Suprapubic skin (tissue), 4 donors: ENCODE measurements at regions not wholly inside any gene's neighbourhood (a gene's known extent, or its start where the extent isn't known, plus 50 kb on each side); places are given as distances from the start of the nearest gene placed in this dataset.
"Not testable (repeated sequence)": the region's sequence is repeated elsewhere in the genome, so short reads cannot be mapped to it uniquely, and the experiment has no call there.

Experiments
- DNase-seq, 2 donors: peaks; one replicate each; pipeline ENCODE4 v3.0.0-alpha.2; 2019; ENCODE audit warnings: low spot score in 2 of 2
- H3K27ac ChIP-seq: fragments of 200-600 bp; sonication (generic); one replicate; pipeline ENCODE4 v1.5.1; 2019
- H3K27me3 ChIP-seq: fragments of 200-600 bp; sonication (generic); one replicate; pipeline ENCODE4 v1.5.1; 2019
- H3K36me3 ChIP-seq: fragments of 200-600 bp; sonication (generic); one replicate; pipeline ENCODE4 v1.5.1; 2019
- H3K4me1 ChIP-seq: fragments of 200-600 bp; sonication (generic); one replicate; pipeline ENCODE4 v1.5.1; 2019
- H3K4me3 ChIP-seq: fragments of 200-600 bp; sonication (generic); one replicate; pipeline ENCODE4 v1.5.1; 2019; ENCODE audit warnings: mild to moderate bottlenecking
- H3K9me3 ChIP-seq: fragments of 200-600 bp; sonication (generic); one replicate; pipeline ENCODE4 v1.5.1; 2019
- CTCF ChIP-seq, 2 donors: fragments of 200-600 bp in 1 of 2; fragments of 450-650 bp in 1 of 2; sonication (generic) in 1 of 2; IDR thresholded peaks; one replicate each; pipeline ENCODE4 v1.5.1; 2016 to 2019; ENCODE audit warnings: antibody characterized with exemption in 2 of 2, mild to moderate bottlenecking in 1 of 2, moderate library complexity in 1 of 2
- EP300 ChIP-seq: sonication (generic); formaldehyde crosslinking; IDR thresholded peaks from one replicate; pipeline ENCODE4 v1.6.1; 2017; ENCODE audit warnings: antibody characterized with exemption
- POLR2A ChIP-seq, 2 donors: fragments of 450-650 bp; IDR thresholded peaks; one replicate each; pipeline ENCODE4 v1.6.1; 2017; ENCODE audit warnings: antibody characterized with exemption in 2 of 2, mild to moderate bottlenecking in 2 of 2, moderate library complexity in 2 of 2
- POLR2AphosphoS5 ChIP-seq, 3 donors: sonication (generic); formaldehyde crosslinking; IDR thresholded peaks; one replicate each; pipeline ENCODE4 v1.6.1; 2017; ENCODE audit warnings: antibody characterized with exemption in 3 of 3
- WGBS: methylation state at CpG from one replicate; pipeline ENCODE4 v1.1.5; 2018; 5-methylcytosine and 5-hydroxymethylcytosine counted together

GRCh38 chr1:93763704-93764365 is 82.2 kb upstream of the BCAR3 start:
- Histone ChIP-seq H3K4me1 (peaks cover 8% of the 10 kb centered on the region), H3K27me3 (no peaks in the 10 kb centered on the region), H3K27ac (no peak overlapping the region), H3K36me3 (no peaks in the 10 kb centered on the region), H3K4me3 (no peak overlapping the region), H3K9me3 (no peaks in the 10 kb centered on the region)
- no peak for DNase-seq
- 96% methylated on average over 5 of the region's 5 CpGs for WGBS
- TF ChIP-seq POLR2A (IDR thresholded peaks at IDR 0.05) (no peak), EP300 (no peak), CTCF (IDR thresholded peaks at IDR 0.05) (no peak), POLR2AphosphoS5 (IDR thresholded peaks at IDR 0.05) (no peak)

- H3K36me3 ChIP-seq = no peaks in the 10 kb centered on the region
- H3K4me3 ChIP-seq = no peak overlapping the region
- no peaks in the 10 kb centered on the region for H3K27me3 ChIP-seq
- H3K4me1 ChIP-seq = peaks cover 17% of the 10 kb centered on the region
- TF ChIP-seq EP300 = no peak
- TF ChIP-seq CTCF (IDR thresholded peaks at IDR 0.05) = no peak
- TF ChIP-seq POLR2A (IDR thresholded peaks at IDR 0.05) = no peak
- TF ChIP-seq POLR2AphosphoS5 (IDR thresholded peaks at IDR 0.05) = no peak
- WGBS = 69% methylated on average over 7 of the region's 7 CpGs
- H3K27ac ChIP-seq = no peak overlapping the region
- no peak for DNase-seq
- H3K9me3 ChIP-seq = no peaks in the 10 kb centered on the region
Measured at GRCh38 chr1:93758842-93759515, 77.3 kb upstream of the BCAR3 start.

GRCh38 chr1:93757256-93758036 is 75.8 kb upstream of the BCAR3 start:
- Histone ChIP-seq H3K27ac (no peak overlapping the region), H3K36me3 (no peaks in the 10 kb centered on the region), H3K4me1 (peaks cover 30% of the 10 kb centered on the region), H3K9me3 (no peaks in the 10 kb centered on the region), H3K27me3 (no peaks in the 10 kb centered on the region), H3K4me3 (no peak overlapping the region)
- WGBS = 91% methylated on average over 8 of the region's 8 CpGs
- DNase-seq = no peak
- TF ChIP-seq POLR2AphosphoS5 (IDR thresholded peaks at IDR 0.05) (no peak), POLR2A (IDR thresholded peaks at IDR 0.05) (no peak), EP300 (no peak), CTCF (IDR thresholded peaks at IDR 0.05) (no peak)

- H3K36me3 ChIP-seq = no peaks in the 10 kb centered on the region
- H3K4me3 ChIP-seq = no peak overlapping the region
- no peak for TF ChIP-seq EP300
- TF ChIP-seq POLR2AphosphoS5 (IDR thresholded peaks at IDR 0.05) = no peak
- no peak for TF ChIP-seq POLR2A (IDR thresholded peaks at IDR 0.05)
- TF ChIP-seq CTCF (IDR thresholded peaks at IDR 0.05) = no peak
- H3K4me1 ChIP-seq = peaks cover 38% of the 10 kb centered on the region
- no peak overlapping the region for H3K27ac ChIP-seq
- H3K9me3 ChIP-seq = no peaks in the 10 kb centered on the region
- H3K27me3 ChIP-seq = no peaks in the 10 kb centered on the region
- no peak for DNase-seq
Measured at GRCh38 chr1:93756657-93757056, 75.0 kb upstream of the BCAR3 start.

- not testable (repeated sequence) for H3K36me3 ChIP-seq, H3K4me3 ChIP-seq, H3K27ac ChIP-seq, DNase-seq, H3K27me3 ChIP-seq, H3K9me3 ChIP-seq
- H3K4me1 ChIP-seq = peaks cover 51% of the 10 kb centered on the region
Measured at GRCh38 chr1:93755251-93755715, 73.6 kb upstream of the BCAR3 start.
